HepG2 (cell line): ENCODE measurements at regions not wholly inside any gene's neighbourhood (a gene's known extent, or its start where the extent isn't known, plus 50 kb on each side); places are given as distances from the start of the nearest gene placed in this dataset.

Experiments used
- ZFX ChIP-seq: sonication (generic); formaldehyde crosslinking; IDR thresholded peaks from 2 replicates; pipeline ENCODE4 v1.4.0; 2020; ENCODE audit warnings: mild to moderate bottlenecking, low read depth, missing genetic modification reagents, moderate library complexity
- ZNF232 ChIP-seq: sonication (generic); formaldehyde crosslinking; IDR thresholded peaks from 2 replicates; pipeline ENCODE4 v1.4.0; 2020; ENCODE audit warnings: missing genetic modification reagents, borderline replicate concordance
- TF ChIP-seq, protein P1 (sequence below): sonication (generic); formaldehyde crosslinking; IDR thresholded peaks from 2 replicates; pipeline ENCODE4 v1.5.0; 2020; ENCODE audit warnings: mild to moderate bottlenecking, missing genetic modification reagents, moderate library complexity
- TF ChIP-seq, protein P2 (sequence below): conservative IDR thresholded peaks from 2 replicates; pipeline ENCODE4 v1.6.1; 2018; ENCODE audit warnings: missing genetic modification reagents

DNA sequence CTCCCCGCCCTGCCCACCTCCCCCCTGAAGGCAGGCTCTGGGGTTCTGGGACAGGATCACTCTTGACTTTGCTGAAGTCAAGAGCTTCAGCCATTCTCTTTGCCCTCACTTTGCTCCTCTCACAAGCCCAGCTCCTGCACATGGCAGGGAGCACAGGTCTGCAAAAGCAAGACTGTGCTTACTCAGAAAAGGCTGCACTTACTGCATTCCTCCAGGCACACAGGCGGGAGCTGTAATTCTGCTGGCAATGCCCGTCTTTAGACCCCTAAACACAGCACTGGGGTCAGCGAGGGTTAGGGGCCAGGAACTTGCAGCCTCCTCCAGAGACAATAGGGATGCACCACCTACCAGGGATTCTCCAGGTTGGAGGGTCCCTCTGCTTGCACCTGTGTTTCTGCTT, 523.7 kb downstream of the TCERG1L start:
- TF ChIP-seq ZFX, result no peak
- TF ChIP-seq, protein P1, sequence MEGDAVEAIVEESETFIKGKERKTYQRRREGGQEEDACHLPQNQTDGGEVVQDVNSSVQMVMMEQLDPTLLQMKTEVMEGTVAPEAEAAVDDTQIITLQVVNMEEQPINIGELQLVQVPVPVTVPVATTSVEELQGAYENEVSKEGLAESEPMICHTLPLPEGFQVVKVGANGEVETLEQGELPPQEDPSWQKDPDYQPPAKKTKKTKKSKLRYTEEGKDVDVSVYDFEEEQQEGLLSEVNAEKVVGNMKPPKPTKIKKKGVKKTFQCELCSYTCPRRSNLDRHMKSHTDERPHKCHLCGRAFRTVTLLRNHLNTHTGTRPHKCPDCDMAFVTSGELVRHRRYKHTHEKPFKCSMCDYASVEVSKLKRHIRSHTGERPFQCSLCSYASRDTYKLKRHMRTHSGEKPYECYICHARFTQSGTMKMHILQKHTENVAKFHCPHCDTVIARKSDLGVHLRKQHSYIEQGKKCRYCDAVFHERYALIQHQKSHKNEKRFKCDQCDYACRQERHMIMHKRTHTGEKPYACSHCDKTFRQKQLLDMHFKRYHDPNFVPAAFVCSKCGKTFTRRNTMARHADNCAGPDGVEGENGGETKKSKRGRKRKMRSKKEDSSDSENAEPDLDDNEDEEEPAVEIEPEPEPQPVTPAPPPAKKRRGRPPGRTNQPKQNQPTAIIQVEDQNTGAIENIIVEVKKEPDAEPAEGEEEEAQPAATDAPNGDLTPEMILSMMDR (CRISPR knock-in tag), result no peak
- TF ChIP-seq ZNF232, result no peak
- TF ChIP-seq, protein P2, sequence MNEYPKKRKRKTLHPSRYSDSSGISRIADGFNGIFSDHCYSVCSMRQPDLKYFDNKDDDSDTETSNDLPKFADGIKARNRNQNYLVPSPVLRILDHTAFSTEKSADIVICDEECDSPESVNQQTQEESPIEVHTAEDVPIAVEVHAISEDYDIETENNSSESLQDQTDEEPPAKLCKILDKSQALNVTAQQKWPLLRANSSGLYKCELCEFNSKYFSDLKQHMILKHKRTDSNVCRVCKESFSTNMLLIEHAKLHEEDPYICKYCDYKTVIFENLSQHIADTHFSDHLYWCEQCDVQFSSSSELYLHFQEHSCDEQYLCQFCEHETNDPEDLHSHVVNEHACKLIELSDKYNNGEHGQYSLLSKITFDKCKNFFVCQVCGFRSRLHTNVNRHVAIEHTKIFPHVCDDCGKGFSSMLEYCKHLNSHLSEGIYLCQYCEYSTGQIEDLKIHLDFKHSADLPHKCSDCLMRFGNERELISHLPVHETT (CRISPR knock-in tag), result no peak
